ENCODE measurements at regions not wholly inside any gene's neighbourhood (a gene's known extent, or its start where the extent isn't known, plus 50 kb on each side); places are given as distances from the start of the nearest gene placed in this dataset.
A peak's percentile ranks its signal among the peaks of the same experiment; 100 is the strongest.

GRCh38 chr2:129008881-129009554 lies 690.4 kb upstream of the HS6ST1 start:
- Histone ChIP-seq H3K36me3 (no peaks in the 10 kb centered on the region), H3K27ac (no peak overlapping the region), H3K9me3 (no peaks in the 10 kb centered on the region), H3K4me1 (no peaks in the 10 kb centered on the region), H3K4me3 (no peak overlapping the region), H3K27me3 (no peaks in the 10 kb centered on the region)
- DNase-seq, result no peak
- intact Hi-C loops (cut with DNase I), result no loop called here
- ATAC-seq, result no peak
- TF ChIP-seq POLR2A (IDR thresholded peaks at IDR 0.05), result no peak
- TF ChIP-seq, protein P1, sequence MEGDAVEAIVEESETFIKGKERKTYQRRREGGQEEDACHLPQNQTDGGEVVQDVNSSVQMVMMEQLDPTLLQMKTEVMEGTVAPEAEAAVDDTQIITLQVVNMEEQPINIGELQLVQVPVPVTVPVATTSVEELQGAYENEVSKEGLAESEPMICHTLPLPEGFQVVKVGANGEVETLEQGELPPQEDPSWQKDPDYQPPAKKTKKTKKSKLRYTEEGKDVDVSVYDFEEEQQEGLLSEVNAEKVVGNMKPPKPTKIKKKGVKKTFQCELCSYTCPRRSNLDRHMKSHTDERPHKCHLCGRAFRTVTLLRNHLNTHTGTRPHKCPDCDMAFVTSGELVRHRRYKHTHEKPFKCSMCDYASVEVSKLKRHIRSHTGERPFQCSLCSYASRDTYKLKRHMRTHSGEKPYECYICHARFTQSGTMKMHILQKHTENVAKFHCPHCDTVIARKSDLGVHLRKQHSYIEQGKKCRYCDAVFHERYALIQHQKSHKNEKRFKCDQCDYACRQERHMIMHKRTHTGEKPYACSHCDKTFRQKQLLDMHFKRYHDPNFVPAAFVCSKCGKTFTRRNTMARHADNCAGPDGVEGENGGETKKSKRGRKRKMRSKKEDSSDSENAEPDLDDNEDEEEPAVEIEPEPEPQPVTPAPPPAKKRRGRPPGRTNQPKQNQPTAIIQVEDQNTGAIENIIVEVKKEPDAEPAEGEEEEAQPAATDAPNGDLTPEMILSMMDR (IDR thresholded peaks at IDR 0.05), result no peak
- 57% methylated on average over 7 of the region's 12 CpGs for WGBS (ENCODE audit: insufficient coverage, low coverage, low lambda C conversion rate, missing lambda C conversion rate)

GRCh38 chr2:129009555-129010146 lies 691.0 kb upstream of the HS6ST1 start:
- no peaks in the 10 kb centered on the region for H3K9me3 ChIP-seq
- DNase-seq (no peak), ATAC-seq (peak in 1 of 4 donors; percentile 15)
- H3K4me3 ChIP-seq, result no peak overlapping the region
- H3K27ac ChIP-seq, result no peak overlapping the region
- no peaks in the 10 kb centered on the region for H3K36me3 ChIP-seq
- no peaks in the 10 kb centered on the region for H3K4me1 ChIP-seq
- TF ChIP-seq, protein P1 (IDR thresholded peaks at IDR 0.05), result no peak
- WGBS (ENCODE audit: insufficient coverage, low coverage, low lambda C conversion rate, missing lambda C conversion rate), result 67% methylated on average over 1 of the region's 11 CpGs
- intact Hi-C loops (cut with DNase I), result no loop called here
- H3K27me3 ChIP-seq, result no peaks in the 10 kb centered on the region

- no peaks in the 10 kb centered on the region for H3K27me3 ChIP-seq
- TF ChIP-seq POLR2A (IDR thresholded peaks at IDR 0.05), result no peak
- TF ChIP-seq, protein P1 (IDR thresholded peaks at IDR 0.05), result no peak
- 71% methylated on average over 4 of the region's 5 CpGs for WGBS (ENCODE audit: insufficient coverage, low coverage, low lambda C conversion rate, missing lambda C conversion rate)
- ATAC-seq (no peak), DNase-seq (no peak)
- H3K4me3 ChIP-seq, result no peak overlapping the region
- intact Hi-C loops (cut with DNase I), result no loop called here
- H3K4me1 ChIP-seq, result no peaks in the 10 kb centered on the region
- H3K27ac ChIP-seq, result no peak overlapping the region
- no peaks in the 10 kb centered on the region for H3K9me3 ChIP-seq
- H3K36me3 ChIP-seq, result no peaks in the 10 kb centered on the region
These were observed 691.6 kb upstream of the HS6ST1 start for GRCh38 chr2:129010262-129010661.

GRCh38 chr2:129011466-129012061 lies 692.9 kb upstream of the HS6ST1 start:
- H3K4me1 ChIP-seq, result no peaks in the 10 kb centered on the region
- DNase-seq (no peak), ATAC-seq (peak in 1 of 4 donors; percentile 39)
- intact Hi-C loops (cut with DNase I), result no loop called here
- H3K27ac ChIP-seq, result no peak overlapping the region
- TF ChIP-seq, protein P1 (IDR thresholded peaks at IDR 0.05), result no peak
- TF ChIP-seq POLR2A (IDR thresholded peaks at IDR 0.05), result no peak
- WGBS (ENCODE audit: insufficient coverage, low coverage, low lambda C conversion rate, missing lambda C conversion rate), result 46% methylated on average over 7 of the region's 9 CpGs
- no peak overlapping the region for H3K4me3 ChIP-seq
- no peaks in the 10 kb centered on the region for H3K36me3 ChIP-seq
- H3K27me3 ChIP-seq, result no peaks in the 10 kb centered on the region
- H3K9me3 ChIP-seq, result no peaks in the 10 kb centered on the region

All from right lobe of liver (tissue), 6 donors.